Fibroblast of lung (primary cell): ENCODE measurements at regions not wholly inside any gene's neighbourhood (a gene's known extent, or its start where the extent isn't known, plus 50 kb on each side); places are given as distances from the start of the nearest gene placed in this dataset.

Experiments
- EZH2 ChIP-seq: IDR thresholded peaks from 2 replicates; pipeline ENCODE4 v1.5.1; 2012; ENCODE audit warnings: low read length, control low read depth, mild to moderate bottlenecking; ENCODE audit errors: missing control alignments
- TF ChIP-seq, protein P1 (sequence below), 2 donors: IDR thresholded peaks in 1 of 2; conservative IDR thresholded peaks in 1 of 2; 1 replicate in 1 of 2; 2 replicates in 1 of 2; pipeline ENCODE4 v1.5.1; 2011 to 2012; ENCODE audit warnings: low read length in 2 of 2, control low read depth in 1 of 2, inconsistent platforms in 1 of 2, low read depth in 1 of 2, mild to moderate bottlenecking in 1 of 2

DNA sequence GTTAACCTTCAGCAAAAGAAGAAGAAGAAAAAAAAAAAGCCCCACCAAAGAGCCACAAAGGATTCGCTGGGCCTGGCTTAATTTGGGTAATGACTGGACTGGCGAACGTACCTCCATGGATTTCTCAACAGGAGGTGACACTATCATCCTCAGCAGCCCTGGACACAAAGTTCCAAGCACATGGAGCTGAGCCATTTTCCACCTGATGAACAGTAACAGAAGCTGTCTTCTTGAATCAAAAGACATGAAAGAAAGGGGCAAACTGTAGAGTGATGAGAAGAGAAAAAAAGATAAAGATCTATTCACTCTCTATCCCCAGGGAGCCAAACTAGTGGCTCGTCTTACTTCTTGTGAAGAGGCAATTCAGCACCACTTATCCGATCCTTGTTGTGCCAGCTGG is 150.2 kb upstream of the TRPM3 start:
- TF ChIP-seq, protein P1, sequence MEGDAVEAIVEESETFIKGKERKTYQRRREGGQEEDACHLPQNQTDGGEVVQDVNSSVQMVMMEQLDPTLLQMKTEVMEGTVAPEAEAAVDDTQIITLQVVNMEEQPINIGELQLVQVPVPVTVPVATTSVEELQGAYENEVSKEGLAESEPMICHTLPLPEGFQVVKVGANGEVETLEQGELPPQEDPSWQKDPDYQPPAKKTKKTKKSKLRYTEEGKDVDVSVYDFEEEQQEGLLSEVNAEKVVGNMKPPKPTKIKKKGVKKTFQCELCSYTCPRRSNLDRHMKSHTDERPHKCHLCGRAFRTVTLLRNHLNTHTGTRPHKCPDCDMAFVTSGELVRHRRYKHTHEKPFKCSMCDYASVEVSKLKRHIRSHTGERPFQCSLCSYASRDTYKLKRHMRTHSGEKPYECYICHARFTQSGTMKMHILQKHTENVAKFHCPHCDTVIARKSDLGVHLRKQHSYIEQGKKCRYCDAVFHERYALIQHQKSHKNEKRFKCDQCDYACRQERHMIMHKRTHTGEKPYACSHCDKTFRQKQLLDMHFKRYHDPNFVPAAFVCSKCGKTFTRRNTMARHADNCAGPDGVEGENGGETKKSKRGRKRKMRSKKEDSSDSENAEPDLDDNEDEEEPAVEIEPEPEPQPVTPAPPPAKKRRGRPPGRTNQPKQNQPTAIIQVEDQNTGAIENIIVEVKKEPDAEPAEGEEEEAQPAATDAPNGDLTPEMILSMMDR (conservative IDR thresholded peaks at IDR 0.05 in 1 of 2, IDR thresholded peaks at IDR 0.05 in 1 of 2; ENCODE audit: low read depth in 1 of 2, low read length in 2 of 2): no peak
- TF ChIP-seq EZH2: no peak
